AML-193 (cell line): ENCODE measurements at regions not wholly inside any gene's neighbourhood (a gene's known extent, or its start where the extent isn't known, plus 50 kb on each side); places are given as distances from the start of the nearest gene placed in this dataset.
"Not testable (repeated sequence)": the region's sequence is repeated elsewhere in the genome, so short reads cannot be mapped to it uniquely, and the experiment has no call there.

Source experiments
- DNase-seq, 2 experiments: peaks; one replicate each; lab custom pipeline; 2025; lab: John Stamatoyannopoulos, UW

DNA sequence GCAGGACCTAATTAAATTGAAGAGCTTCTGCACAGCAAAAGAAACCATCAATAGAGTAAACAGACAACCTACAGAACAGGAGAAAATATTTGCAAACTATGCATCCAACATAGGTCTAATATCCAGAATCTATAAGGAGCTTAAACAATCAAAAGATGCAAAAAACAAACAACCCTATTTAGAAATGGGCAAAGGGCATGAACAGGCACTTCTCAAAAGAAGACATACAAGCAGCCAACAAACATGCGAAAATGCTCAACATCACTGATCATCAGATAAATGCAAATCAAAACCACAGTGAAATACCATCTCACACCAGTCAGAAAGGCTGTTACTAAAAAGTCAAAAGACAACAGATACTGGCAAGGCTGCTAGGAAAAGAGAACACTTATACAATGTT lies 189.2 kb downstream of the CYP26B1 start:
- DNase-seq, result not testable (repeated sequence)

DNA sequence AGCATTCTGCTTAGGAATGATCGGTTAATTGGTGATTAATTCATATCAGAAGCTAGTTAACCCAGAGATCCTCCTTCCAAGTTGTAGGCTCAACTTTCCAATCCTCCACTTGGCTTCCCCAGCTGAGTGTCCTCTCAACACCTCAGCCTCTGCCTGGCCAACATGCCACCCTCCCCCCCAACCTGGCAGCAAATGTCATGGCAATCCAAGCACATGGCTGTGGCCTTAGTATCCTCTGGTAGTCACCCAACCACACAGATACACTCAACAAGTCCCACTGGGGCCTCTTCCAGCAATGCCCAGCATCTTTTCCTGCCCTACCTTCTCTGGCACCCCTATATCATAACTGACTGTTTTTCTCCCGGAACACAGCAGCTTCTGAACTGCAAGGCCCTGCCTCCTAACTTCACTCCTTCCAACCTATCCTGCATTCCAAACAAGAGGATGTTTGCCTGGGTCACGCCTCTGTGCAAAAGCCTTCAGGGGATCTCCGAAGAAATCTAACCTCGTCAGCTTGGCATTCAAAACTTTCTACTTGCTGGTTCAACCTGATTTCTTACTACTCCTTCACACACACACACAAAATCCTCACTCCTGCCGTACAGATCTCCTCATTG lies 195.0 kb downstream of the CYP26B1 start:
- DNase-seq, result no peak

GRCh38 chr2:71951718-71952404 lies 195.8 kb downstream of the CYP26B1 start:
- no peak for DNase-seq

- no peak for DNase-seq
Observed at GRCh38 chr2:71951083-71951468, 196.6 kb downstream of the CYP26B1 start.

- peak; percentile 54 to 65 for DNase-seq
Observed at GRCh38 chr2:71950256-71951082, 197.2 kb downstream of the CYP26B1 start.

DNA sequence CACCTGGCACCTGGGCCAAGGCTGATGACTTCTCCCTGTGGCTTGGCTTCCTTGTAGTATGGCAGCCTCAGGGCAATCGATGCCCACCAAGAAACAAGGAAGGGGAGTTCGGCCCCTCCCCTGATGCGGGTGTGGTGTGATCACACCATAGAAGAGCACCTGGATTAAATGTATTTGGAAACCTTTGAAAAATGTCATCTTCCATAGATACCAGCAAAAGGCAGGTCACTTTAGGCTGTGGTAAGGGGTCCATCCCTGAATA lies 198.2 kb downstream of the CYP26B1 start:
- no peak for DNase-seq

DNA sequence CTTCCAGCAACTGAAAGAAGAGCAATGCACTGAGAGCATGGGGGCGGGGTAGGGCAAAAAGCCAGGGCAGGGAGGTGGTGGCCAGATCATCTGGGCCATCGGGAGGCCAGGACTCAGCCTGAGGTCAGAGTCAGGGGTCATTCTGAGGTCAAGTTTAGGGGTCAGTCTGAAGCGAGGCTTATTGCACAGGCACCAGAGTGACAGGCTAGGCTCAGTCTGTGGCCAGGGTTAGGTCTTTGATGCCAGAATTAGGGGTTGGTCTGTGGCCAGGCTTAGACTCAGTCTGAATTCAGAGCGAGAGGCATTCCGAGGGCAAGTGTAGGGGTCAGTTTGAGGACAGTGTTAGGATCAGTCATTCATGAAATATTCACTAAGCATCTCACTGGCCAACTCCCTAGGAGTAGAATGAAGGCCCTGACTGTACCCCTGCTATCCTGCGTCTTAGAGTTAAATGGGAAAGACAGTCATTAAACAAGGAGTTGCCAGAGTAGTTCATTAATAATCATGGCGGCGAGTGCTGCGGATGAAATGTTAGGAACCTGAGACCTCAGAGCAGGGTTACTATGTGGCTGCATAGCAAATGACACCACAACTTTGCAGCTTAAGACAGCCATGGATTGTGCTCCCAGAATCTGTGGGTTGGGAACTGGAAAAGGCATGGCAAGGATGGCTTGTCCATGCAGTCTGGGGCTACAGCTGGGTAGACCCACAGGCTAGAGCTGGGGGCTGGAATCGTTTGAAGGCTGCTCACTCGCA lies 198.7 kb downstream of the CYP26B1 start:
- DNase-seq, result no peak

DNA sequence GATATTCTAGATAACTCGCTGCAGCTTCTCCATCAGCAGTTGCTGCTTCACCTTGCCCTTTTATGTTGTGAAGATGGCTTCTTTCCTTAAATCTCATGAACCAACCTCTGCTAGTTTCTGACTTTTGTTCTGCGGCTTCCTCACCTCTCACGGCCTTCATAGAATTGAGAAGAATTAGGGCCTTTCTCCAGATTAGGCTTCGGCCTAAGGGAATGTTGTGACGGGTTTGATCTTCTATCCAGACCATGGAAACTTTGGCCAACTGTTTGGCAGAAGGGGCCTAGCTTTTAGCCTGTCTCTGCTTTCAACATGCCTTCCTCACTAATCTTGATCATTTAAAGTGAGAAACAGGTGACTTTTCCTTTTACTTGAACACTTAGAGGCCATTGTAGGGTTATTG lies 199.9 kb downstream of the CYP26B1 start:
- DNase-seq, result no peak

DNA sequence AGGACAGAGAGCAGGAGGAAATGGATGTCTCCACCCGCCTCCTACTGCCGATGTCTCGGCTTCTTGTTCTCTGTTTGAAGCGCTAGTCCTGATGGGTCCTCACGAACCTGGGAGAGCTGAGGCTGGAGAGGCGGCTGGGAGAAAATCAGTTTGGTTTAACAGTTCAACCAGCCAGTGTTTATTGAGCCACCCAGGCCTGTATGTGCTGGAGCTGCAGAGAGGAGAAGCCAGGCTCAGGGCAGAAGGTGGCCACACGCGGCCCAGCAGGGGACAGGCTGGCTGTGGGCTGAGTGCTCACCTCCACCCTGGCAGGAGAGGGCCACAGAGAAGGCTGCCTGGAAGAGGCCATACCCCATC lies 202.1 kb downstream of the CYP26B1 start:
- no peak for DNase-seq

DNA sequence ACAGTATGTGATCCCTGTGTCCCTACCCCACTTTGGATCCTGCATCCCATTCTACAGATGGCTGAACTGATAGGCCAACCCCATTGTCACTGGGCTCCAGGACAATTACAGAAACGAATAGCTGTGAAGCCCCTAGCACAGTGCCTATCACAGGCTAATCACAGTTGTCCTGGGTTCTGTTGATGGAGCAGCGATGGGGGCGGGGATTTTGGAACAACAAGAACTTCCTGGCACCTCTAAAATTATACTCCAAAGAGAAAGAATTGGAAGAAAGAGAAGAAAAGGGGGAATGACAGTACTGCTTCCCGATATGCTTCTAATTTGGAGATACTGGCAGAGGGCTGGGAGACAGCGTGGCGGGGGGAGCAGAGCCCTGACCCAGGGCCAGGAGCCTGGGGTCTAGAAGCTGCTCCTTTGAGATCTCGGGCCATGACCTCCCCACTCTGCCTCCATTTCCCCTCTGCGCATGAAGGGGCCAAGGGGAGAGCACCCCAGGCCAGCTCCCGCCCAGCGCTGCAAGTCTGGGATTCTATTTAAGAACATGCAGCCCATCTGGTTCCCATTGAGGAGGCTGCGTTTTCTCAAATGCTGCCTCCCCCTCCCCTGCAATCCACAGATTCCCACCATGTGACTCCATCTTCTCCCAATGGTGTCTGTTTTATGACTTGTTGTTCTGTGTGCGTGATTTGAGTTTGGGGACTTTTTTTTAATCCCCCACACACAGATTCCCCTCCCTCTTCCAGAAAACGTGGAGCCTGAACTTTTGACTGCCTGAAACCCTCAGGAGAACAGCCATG lies 202.7 kb downstream of the CYP26B1 start:
- DNase-seq, result no peak

DNA sequence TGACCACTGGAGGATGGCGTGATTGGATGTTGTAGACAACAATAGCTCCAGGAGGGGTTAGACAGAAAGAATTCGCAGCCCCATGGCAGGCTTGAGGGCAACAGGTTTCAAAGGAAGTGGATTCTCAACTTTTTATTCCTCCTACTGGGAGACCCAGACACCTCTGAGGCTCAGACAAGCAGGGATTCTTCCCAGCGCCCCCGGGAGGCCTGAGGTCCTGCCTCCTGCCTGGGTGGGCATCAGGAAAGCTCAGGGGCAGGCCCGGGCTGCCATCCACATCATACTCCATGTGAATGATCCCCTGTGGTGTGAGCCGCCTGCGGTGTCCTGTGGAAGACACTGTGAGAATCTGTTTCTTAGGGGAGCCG lies 203.5 kb downstream of the CYP26B1 start:
- DNase-seq, result no peak

GRCh38 chr2:71943238-71944182 lies 204.2 kb downstream of the CYP26B1 start:
- DNase-seq, result no peak

DNA sequence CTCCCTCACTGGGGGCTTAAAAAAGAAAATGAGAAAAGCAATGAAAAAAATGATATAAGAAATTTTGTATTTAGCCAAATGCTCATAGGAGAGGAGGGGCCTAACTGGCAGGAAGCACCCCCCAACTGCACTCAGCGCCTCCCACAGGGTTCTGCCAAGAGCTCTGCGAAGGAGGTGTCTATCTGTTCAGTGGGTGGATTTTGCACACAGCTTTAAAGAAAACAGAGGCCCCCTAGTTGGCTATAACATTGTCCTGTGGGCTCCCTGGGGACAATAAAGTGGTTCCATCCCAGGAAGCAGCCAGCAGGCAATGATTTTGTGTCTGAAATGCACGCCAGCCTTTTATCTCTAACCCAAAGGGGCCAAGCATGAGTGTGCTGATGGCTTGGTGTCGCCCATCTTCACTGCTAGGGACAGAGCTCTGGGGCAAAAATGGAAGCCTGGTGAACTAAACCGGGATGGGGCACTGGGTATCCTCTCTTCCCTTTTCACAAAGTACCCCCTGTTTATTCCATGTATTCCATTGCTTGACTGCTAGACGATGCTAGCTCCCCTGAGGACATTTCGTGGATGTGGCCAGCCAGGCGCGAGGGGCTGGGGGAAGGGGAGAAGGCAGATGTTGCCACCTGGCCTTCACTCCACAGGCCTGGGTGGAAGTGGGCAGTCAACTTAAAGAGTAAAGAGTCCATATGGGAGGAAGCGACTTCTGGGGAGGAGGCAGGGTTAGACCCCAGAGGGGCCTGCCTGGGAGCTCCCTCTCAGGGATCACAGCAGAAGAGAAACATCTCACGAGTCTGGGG lies 205.7 kb downstream of the CYP26B1 start:
- DNase-seq, result no peak

- DNase-seq, result no peak
Observed at GRCh38 chr2:71940695-71941094, 207.0 kb downstream of the CYP26B1 start.

- DNase-seq, result no peak
Observed at GRCh38 chr2:71939588-71940535, 207.8 kb downstream of the CYP26B1 start.

GRCh38 chr2:71938659-71939587 lies 208.7 kb downstream of the CYP26B1 start:
- no peak for DNase-seq

GRCh38 chr2:71938108-71938507 lies 209.6 kb downstream of the CYP26B1 start:
- DNase-seq, result no peak

DNA sequence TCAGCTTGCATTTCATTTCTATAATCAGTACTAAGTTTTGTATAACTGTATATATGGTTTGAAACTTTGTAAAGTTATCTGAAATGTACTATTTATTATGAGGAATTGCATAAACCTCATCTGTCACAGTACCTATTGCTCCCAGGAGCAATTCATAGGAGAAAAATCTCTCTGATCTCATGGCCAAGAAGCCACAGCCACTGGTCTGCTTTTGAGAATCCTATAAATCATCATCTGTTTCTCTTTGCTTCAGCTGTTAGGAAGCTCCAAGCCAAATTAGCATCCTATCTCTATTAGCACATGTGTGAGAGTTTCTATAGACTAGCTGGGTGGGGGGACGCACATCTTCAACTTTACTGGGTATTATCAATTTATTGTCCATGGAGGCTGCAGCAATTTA lies 210.3 kb downstream of the CYP26B1 start:
- DNase-seq, result no peak
